DOHH2 (cell line): ENCODE measurements at regions not wholly inside any gene's neighbourhood (a gene's known extent, or its start where the extent isn't known, plus 50 kb on each side); places are given as distances from the start of the nearest gene placed in this dataset.

Experiments used
- CTCF ChIP-seq: fragments of 200-600 bp; sonication (generic); IDR thresholded peaks from one replicate; pipeline ENCODE4 v1.5.1; 2014; ENCODE audit warnings: antibody characterized with exemption, mild to moderate bottlenecking, low read depth, low read length; ENCODE audit not compliant: poor library complexity, severe bottlenecking
- EZH2phosphoT487 ChIP-seq: fragments of 200-600 bp; sonication (generic); IDR thresholded peaks from 2 replicates; pipeline ENCODE4 v1.6.1; 2017; ENCODE audit warnings: borderline replicate concordance, mild to moderate bottlenecking, antibody characterized with exemption, low read length, moderate library complexity, mixed read lengths

GRCh38 chr1:221149111-221149510, 269.9 kb downstream of the HLX start:
- TF ChIP-seq CTCF (no peak), EZH2phosphoT487 (no peak)
